ENCODE measurements at regions not wholly inside any gene's neighbourhood (a gene's known extent, or its start where the extent isn't known, plus 50 kb on each side); places are given as distances from the start of the nearest gene placed in this dataset.

- TF ChIP-seq MXI1 (IDR thresholded peaks at IDR 0.05; ENCODE audit: borderline replicate concordance, low read depth, low read length) (no peak), ZNF75D (CRISPR knock-in tag; IDR thresholded peaks at IDR 0.05; ENCODE audit: borderline replicate concordance) (no peak), MBD4 (IDR thresholded peaks at IDR 0.05; ENCODE audit: borderline replicate concordance, low read length) (no peak), DNMT3B (CRISPR knock-in tag; conservative IDR thresholded peaks at IDR 0.05) (no peak), ZFX (CRISPR knock-in tag; IDR thresholded peaks at IDR 0.05; ENCODE audit: low read depth) (no peak), ZBTB40 (IDR thresholded peaks at IDR 0.05) (no peak), ZBTB40 (CRISPR knock-in tag; IDR thresholded peaks at IDR 0.05) (no peak), GATAD1 (CRISPR knock-in tag; IDR thresholded peaks at IDR 0.05) (no peak), ZNF773 (CRISPR knock-in tag; IDR thresholded peaks at IDR 0.05; ENCODE audit: borderline replicate concordance) (no peak), ZNF350 (CRISPR knock-in tag; IDR thresholded peaks at IDR 0.05; ENCODE audit: borderline replicate concordance, low read depth) (no peak), ZNF839 (CRISPR knock-in tag; IDR thresholded peaks at IDR 0.05; ENCODE audit: borderline replicate concordance) (no peak)
- FAIRE-seq (no peak), DNase-seq (ENCODE audit: low spot score) (no peak), ATAC-seq (no peak)
- intact Hi-C loops (cut with micrococcal nuclease; ENCODE audit: unreplicated experiment) (no loop called here), in situ Hi-C loops (cut with HindIII; ENCODE audit: extremely low pct_ligation_motif_present, low pct_unique_long_range_greater_than_20kb) (no loop called here)
- Histone ChIP-seq H3K27me3 (ENCODE audit: control insufficient read depth in 1 of 2, insufficient read depth in 2 of 2, low read length in 2 of 2) (peaks cover 0 to 16% of the 10 kb centered on the region in 2 experiments; a peak in 3 of 5 replicates), H3K9me3 (ENCODE audit: low read length) (no peaks in the 10 kb centered on the region), H2AFZ (ENCODE audit: low read length) (no peak overlapping the region), H3K4me3 (replicated peaks in 1 of 3; ENCODE audit: insufficient read depth in 1 of 3, low read depth in 2 of 3, low read length in 3 of 3) (no peak overlapping the region), H3K9ac (ENCODE audit: insufficient read depth, low read depth, low read length) (no peak overlapping the region), H3K79me2 (ENCODE audit: insufficient read depth, low read length) (no peaks in the 10 kb centered on the region), H3K4me2 (ENCODE audit: low read depth, low read length) (no peak overlapping the region), H4K20me1 (ENCODE audit: insufficient read depth, low read length) (no peaks in the 10 kb centered on the region), H3K4me1 (ENCODE audit: insufficient read depth, low read length) (no peaks in the 10 kb centered on the region), H3K27ac (ENCODE audit: extremely low read length, insufficient read depth, low read length) (no peak overlapping the region), H3K36me3 (replicated peaks in 1 of 2; ENCODE audit: control insufficient read depth in 1 of 2, insufficient read depth in 2 of 2, low read length in 2 of 2) (no peaks in the 10 kb centered on the region)
- ChIA-PET CTCF (ENCODE audit: low intra/inter-chr PET ratio, low total read pairs) (no interaction called here), POLR2A (no interaction called here)
- WGBS (ENCODE audit: low lambda C conversion rate): 14% methylated on average over 11 of the region's 11 CpGs
- no TSS peak for BruUV-seq (replicated peaks)
These were observed 74.7 kb upstream of the AKT3 start for GRCh38 chr1:243924588-243925349.

All from HepG2 (cell line).